HG03571 (cell line): ENCODE measurements at regions not wholly inside any gene's neighbourhood (a gene's known extent, or its start where the extent isn't known, plus 50 kb on each side); places are given as distances from the start of the nearest gene placed in this dataset.
"Not testable (repeated sequence)": the region's sequence is repeated elsewhere in the genome, so short reads cannot be mapped to it uniquely, and the experiment has no call there.

Experiments used
- ATAC-seq: cut with Tn5 transposase; IDR thresholded peaks from one replicate; pipeline ENCODE4 v1.9.1; 2021; ENCODE audit not compliant: unreplicated experiment

DNA sequence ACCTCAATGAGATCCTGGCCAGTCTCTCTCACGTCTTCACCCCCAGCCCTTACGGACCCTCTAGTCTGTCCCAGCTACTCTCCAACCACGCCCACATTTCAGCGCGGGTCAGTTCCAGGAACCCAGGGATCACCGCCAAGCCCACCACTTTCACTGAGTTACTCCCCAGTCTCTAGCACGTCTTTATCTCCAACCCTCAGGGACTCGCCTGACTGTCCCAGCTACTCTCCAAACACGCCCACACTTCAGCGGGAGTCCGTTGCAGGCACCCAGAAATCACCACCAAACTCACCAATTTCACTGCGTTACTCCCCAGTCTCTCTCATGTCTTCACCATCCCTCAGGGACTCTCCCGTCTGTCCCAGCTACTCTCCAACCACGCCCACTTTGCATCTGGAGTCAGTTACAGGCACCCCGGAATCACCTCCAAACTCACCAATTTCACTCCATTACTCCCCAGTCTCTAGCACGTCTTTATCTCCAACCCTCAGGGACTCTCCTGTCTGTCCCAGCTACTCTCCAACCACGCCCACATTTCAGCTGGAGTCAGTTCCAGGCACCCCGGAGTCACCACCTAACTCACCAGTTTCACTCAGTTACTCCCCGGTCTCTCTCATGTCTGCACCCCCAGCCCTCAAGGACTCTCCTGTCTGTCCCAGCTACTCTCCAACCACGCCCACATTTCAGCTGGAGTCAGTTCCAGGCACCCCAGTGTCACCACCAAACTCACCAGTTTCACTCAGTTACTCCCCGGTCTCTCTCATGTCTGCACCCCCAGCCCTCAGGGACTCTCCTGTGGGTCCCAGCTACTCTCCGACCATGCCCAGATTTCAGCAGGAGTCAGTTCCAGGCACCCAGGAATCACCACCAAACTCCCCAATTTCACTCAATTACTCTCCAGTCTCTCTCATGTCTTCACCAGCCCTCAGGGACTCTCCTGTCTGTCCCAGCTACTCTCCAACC lies 336.8 kb downstream of the CWH43 start:
- ATAC-seq: not testable (repeated sequence)

DNA sequence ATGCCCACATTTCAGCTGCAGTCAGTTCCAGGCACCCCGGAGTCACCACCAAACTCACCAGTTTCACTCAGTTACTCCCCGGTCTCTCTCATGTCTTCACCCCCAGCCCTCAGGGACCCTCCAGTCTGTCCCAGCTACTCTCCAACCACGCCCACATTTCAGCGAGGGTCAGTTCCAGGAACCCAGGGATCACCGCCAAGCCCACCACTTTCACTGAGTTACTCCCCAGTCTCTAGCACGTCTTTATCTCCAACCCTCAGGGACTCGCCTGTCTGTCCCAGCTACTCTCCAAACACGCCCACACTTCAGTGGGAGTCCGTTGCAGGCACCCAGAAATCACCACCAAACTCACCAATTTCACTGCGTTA lies 337.5 kb downstream of the CWH43 start:
- ATAC-seq: not testable (repeated sequence)
